A549 (cell line): ENCODE measurements at regions not wholly inside any gene's neighbourhood (a gene's known extent, or its start where the extent isn't known, plus 50 kb on each side); places are given as distances from the start of the nearest gene placed in this dataset.

ENCODE experiments used
- BHLHE40 ChIP-seq: IDR thresholded peaks from 2 replicates; pipeline ENCODE4 v1.6.1; 2012; ENCODE audit warnings: low read depth, low read length, inconsistent platforms
- CBX2 ChIP-seq: fragments of 200-600 bp; sonication (generic); IDR thresholded peaks from 2 replicates; pipeline ENCODE4 v1.6.1; 2016; ENCODE audit warnings: low read depth, mild to moderate bottlenecking, borderline replicate concordance
- EHMT2 ChIP-seq: fragments of 200-600 bp; sonication (generic); IDR thresholded peaks from 2 replicates; pipeline ENCODE4 v1.6.1; 2016; ENCODE audit warnings: antibody characterized with exemption, low read depth, mild to moderate bottlenecking, moderate library complexity
- EP300 ChIP-seq, 2 experiments: fragments of >200 bp; sonication (Bioruptor Twin); formaldehyde crosslinking; IDR thresholded peaks; 2 replicates in 1 of 2; 3 replicates in 1 of 2; pipeline ENCODE4 v1.6.1; 2016 to 2017
- POLR2AphosphoS2 ChIP-seq: conservative IDR thresholded peaks from 2 replicates; pipeline ENCODE4 v1.6.1; 2012; ENCODE audit warnings: low read length, improper control_type of control experiment, inconsistent platforms
- RARB ChIP-seq: fragments of 250-450 bp; sonication (Bioruptor Pico); IDR thresholded peaks from 2 replicates; pipeline ENCODE4 v1.8.0; 2021; ENCODE audit warnings: mild to moderate bottlenecking, moderate library complexity
- RFX5 ChIP-seq: fragments of 450-650 bp; IDR thresholded peaks from 2 replicates; pipeline ENCODE4 v1.7.1; 2014; ENCODE audit warnings: antibody characterized with exemption, mild to moderate bottlenecking, moderate library complexity
- SREBF2 ChIP-seq: fragments of 450-650 bp; IDR thresholded peaks from 2 replicates; pipeline ENCODE4 v1.6.1; 2014; ENCODE audit warnings: mild to moderate bottlenecking, moderate library complexity
- TF ChIP-seq, protein P1 (sequence below): fragments of >200 bp; sonication (Bioruptor Twin); formaldehyde crosslinking; IDR thresholded peaks from 3 replicates; pipeline ENCODE4 v1.5.1; 2016
- TF ChIP-seq, protein P2 (sequence below): fragments of 200-600 bp; sonication (generic); IDR thresholded peaks from 2 replicates; pipeline ENCODE4 v1.6.1; 2016; ENCODE audit warnings: antibody characterized with exemption, mild to moderate bottlenecking, moderate library complexity
- TF ChIP-seq, protein P3 (sequence below): fragments of 150-350 bp; IDR thresholded peaks from 2 replicates; pipeline ENCODE4 v1.6.1; 2014; ENCODE audit warnings: low read depth, mild to moderate bottlenecking, low read length

DNA sequence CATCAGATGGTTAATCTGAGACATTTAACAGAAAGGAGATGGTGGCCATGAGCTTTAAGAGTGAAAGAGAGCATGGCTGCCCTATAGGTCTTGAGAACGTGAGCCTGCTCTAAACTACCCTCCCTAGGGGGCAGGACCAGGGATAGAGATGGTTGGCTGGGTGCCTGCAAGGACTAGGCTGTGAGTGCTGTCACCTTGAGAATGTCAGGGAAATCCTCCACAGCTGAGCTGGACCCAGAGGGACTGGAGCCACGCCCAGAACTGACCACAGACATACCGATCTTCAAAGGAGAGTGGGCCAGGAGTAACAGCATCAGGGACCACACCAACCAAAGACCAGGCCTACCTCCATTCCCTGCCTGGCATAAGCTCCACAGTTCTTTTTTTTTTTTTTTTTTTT lies 53.6 kb upstream of the UBE2E1 start:
- TF ChIP-seq, protein P1, sequence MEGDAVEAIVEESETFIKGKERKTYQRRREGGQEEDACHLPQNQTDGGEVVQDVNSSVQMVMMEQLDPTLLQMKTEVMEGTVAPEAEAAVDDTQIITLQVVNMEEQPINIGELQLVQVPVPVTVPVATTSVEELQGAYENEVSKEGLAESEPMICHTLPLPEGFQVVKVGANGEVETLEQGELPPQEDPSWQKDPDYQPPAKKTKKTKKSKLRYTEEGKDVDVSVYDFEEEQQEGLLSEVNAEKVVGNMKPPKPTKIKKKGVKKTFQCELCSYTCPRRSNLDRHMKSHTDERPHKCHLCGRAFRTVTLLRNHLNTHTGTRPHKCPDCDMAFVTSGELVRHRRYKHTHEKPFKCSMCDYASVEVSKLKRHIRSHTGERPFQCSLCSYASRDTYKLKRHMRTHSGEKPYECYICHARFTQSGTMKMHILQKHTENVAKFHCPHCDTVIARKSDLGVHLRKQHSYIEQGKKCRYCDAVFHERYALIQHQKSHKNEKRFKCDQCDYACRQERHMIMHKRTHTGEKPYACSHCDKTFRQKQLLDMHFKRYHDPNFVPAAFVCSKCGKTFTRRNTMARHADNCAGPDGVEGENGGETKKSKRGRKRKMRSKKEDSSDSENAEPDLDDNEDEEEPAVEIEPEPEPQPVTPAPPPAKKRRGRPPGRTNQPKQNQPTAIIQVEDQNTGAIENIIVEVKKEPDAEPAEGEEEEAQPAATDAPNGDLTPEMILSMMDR = no peak
- TF ChIP-seq EP300 (IDR thresholded peaks at IDR 0.05) (no peak), POLR2AphosphoS2 (no peak), EHMT2 (no peak), SREBF2 (no peak), BHLHE40 (no peak), CBX2 (no peak), RARB (no peak), RFX5 (no peak)
- TF ChIP-seq, protein P2, sequence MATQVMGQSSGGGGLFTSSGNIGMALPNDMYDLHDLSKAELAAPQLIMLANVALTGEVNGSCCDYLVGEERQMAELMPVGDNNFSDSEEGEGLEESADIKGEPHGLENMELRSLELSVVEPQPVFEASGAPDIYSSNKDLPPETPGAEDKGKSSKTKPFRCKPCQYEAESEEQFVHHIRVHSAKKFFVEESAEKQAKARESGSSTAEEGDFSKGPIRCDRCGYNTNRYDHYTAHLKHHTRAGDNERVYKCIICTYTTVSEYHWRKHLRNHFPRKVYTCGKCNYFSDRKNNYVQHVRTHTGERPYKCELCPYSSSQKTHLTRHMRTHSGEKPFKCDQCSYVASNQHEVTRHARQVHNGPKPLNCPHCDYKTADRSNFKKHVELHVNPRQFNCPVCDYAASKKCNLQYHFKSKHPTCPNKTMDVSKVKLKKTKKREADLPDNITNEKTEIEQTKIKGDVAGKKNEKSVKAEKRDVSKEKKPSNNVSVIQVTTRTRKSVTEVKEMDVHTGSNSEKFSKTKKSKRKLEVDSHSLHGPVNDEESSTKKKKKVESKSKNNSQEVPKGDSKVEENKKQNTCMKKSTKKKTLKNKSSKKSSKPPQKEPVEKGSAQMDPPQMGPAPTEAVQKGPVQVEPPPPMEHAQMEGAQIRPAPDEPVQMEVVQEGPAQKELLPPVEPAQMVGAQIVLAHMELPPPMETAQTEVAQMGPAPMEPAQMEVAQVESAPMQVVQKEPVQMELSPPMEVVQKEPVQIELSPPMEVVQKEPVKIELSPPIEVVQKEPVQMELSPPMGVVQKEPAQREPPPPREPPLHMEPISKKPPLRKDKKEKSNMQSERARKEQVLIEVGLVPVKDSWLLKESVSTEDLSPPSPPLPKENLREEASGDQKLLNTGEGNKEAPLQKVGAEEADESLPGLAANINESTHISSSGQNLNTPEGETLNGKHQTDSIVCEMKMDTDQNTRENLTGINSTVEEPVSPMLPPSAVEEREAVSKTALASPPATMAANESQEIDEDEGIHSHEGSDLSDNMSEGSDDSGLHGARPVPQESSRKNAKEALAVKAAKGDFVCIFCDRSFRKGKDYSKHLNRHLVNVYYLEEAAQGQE = no peak
- TF ChIP-seq, protein P3, sequence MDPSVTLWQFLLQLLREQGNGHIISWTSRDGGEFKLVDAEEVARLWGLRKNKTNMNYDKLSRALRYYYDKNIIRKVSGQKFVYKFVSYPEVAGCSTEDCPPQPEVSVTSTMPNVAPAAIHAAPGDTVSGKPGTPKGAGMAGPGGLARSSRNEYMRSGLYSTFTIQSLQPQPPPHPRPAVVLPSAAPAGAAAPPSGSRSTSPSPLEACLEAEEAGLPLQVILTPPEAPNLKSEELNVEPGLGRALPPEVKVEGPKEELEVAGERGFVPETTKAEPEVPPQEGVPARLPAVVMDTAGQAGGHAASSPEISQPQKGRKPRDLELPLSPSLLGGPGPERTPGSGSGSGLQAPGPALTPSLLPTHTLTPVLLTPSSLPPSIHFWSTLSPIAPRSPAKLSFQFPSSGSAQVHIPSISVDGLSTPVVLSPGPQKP = no peak
